MCF 10A (cell line): ENCODE measurements at regions not wholly inside any gene's neighbourhood (a gene's known extent, or its start where the extent isn't known, plus 50 kb on each side); places are given as distances from the start of the nearest gene placed in this dataset.

Experiments
- BruUV-seq: library from RNA; stranded (reverse); fragments of 400-500 nt; replicated peaks from 2 replicates; lab custom pipeline; 2021; lab: Mats Ljungman, UMichigan
- CTCF ChIA-PET: fragments of 300-600 bp; sonication (Branson Sonifier 250); formaldehyde crosslinking; extraction: SDS; loops from one replicate; lab custom pipeline; 2021; ENCODE audit warnings: antibody characterized with exemption, inconsistent platforms; lab: Yijun Ruan, JAX
- POLR2A ChIA-PET: fragments of 300-600, 350-650 bp; sonication (Branson Sonifier 250); formaldehyde crosslinking; extraction: SDS; loops from one replicate; lab custom pipeline; 2020; ENCODE audit warnings: antibody characterized with exemption, inconsistent platforms; lab: Yijun Ruan, JAX
- DNase-seq: peaks from one replicate; pipeline ENCODE4 v3.0.0-alpha.2; 2018; ENCODE audit not compliant: unreplicated experiment
- H3K27ac Mint-ChIP-seq: one replicate; pipeline ENCODE4 v1.8.0; 2022; ENCODE audit warnings: mild to moderate bottlenecking, low read depth, mixed read lengths; ENCODE audit not compliant: unreplicated experiment
- H3K27me3 Mint-ChIP-seq: one replicate; pipeline ENCODE4 v1.8.0; 2022; ENCODE audit warnings: mixed read lengths; ENCODE audit not compliant: insufficient read depth, unreplicated experiment
- H3K36me3 Mint-ChIP-seq: one replicate; pipeline ENCODE4 v1.8.0; 2022; ENCODE audit warnings: mild to moderate bottlenecking, moderate library complexity, mixed read lengths; ENCODE audit not compliant: insufficient read depth, unreplicated experiment
- H3K4me1 Mint-ChIP-seq: one replicate; pipeline ENCODE4 v1.8.0; 2022; ENCODE audit warnings: mixed read lengths; ENCODE audit not compliant: insufficient read depth, unreplicated experiment
- H3K4me3 Mint-ChIP-seq: one replicate; pipeline ENCODE4 v1.8.0; 2022; ENCODE audit warnings: mild to moderate bottlenecking, moderate library complexity, mixed read lengths; ENCODE audit not compliant: unreplicated experiment
- H3K9me3 Mint-ChIP-seq: one replicate; pipeline ENCODE4 v1.8.0; 2022; ENCODE audit warnings: mixed read lengths; ENCODE audit not compliant: unreplicated experiment
- intact Hi-C: fragments of 100-400 bp; cut with micrococcal nuclease; formaldehyde crosslinking; loops from 2 replicates; pipeline ENCODE4 v1.14.1; 2022
- TF ChIP-seq, protein P1 (sequence below): fragments of 200-600 bp; IDR thresholded peaks from one replicate; pipeline ENCODE4 v1.8.0; 2022; ENCODE audit warnings: antibody characterized with exemption, mild to moderate bottlenecking; ENCODE audit not compliant: unreplicated experiment

DNA sequence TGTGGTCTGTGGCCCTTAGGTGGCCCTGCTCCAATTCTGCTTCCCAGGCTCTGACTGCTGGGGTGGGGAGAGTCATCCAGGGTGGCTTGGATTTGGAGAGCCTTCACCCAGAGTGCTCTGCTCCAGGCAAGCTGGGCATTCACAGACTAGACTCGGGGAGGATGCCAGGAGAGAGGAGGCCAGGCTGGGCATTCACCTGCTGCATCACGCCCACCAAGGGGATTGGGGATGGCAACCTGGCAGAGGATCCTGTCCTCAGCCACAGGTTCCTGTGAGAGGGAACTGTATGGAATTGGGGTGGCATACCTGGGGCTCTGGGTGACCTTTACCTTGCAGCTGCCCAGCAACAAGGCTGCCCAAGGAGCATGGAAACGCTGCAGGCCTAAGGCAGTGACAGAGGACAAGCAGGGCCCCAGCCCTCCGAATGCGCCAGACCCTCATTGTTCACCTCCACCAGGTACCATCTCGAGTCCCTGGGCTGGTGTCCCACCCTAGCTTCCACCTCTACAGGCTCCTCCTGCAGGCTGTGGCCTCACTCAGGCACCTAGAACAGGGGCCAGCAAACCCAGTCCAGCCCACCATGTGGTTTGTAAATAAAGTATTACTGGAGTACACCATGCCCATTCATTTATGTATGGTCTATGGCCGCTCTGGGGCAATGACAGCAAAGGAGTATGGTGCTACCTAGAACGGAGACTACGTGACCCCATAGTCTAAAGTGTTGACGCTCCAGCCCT lies 255.3 kb upstream of the RAB6C start:
- DNase-seq = no peak
- H3K36me3 Mint-ChIP-seq = no peaks in the 10 kb centered on the region
- no peak overlapping the region for H3K27ac Mint-ChIP-seq
- BruUV-seq = no TSS peak
- H3K4me3 Mint-ChIP-seq = no peak overlapping the region
- CTCF ChIA-PET = no interaction called here
- POLR2A ChIA-PET = no interaction called here
- TF ChIP-seq, protein P1, sequence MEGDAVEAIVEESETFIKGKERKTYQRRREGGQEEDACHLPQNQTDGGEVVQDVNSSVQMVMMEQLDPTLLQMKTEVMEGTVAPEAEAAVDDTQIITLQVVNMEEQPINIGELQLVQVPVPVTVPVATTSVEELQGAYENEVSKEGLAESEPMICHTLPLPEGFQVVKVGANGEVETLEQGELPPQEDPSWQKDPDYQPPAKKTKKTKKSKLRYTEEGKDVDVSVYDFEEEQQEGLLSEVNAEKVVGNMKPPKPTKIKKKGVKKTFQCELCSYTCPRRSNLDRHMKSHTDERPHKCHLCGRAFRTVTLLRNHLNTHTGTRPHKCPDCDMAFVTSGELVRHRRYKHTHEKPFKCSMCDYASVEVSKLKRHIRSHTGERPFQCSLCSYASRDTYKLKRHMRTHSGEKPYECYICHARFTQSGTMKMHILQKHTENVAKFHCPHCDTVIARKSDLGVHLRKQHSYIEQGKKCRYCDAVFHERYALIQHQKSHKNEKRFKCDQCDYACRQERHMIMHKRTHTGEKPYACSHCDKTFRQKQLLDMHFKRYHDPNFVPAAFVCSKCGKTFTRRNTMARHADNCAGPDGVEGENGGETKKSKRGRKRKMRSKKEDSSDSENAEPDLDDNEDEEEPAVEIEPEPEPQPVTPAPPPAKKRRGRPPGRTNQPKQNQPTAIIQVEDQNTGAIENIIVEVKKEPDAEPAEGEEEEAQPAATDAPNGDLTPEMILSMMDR = no peak
- H3K9me3 Mint-ChIP-seq = peaks cover 9% of the 10 kb centered on the region
- H3K4me1 Mint-ChIP-seq = no peaks in the 10 kb centered on the region
- no peaks in the 10 kb centered on the region for H3K27me3 Mint-ChIP-seq
- intact Hi-C loops = no loop called here

DNA sequence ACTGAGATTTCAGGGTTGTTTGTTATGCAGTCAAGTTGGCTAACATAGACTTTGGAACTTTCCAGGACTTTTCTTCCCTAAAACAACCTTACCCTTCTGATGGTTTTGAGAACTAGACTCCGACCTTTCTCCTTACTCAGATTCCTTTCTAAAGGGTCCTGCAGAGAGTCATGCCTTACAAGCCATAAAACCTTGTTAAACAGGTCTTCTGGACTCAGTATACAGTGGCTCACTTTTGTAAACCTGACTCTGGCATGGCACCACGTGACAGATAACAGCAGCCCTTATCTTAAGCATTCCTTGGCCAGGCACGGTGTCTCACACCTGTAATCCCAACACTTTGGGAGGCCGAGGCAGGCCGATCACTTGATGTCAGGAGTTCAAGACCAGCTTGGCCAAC lies 253.2 kb upstream of the RAB6C start:
- no peak for DNase-seq
- no TSS peak for BruUV-seq
- TF ChIP-seq, protein P1 = no peak
- Mint-ChIP-seq H3K36me3 (no peaks in the 10 kb centered on the region), H3K27me3 (no peaks in the 10 kb centered on the region), H3K27ac (no peak overlapping the region), H3K9me3 (peaks cover 17% of the 10 kb centered on the region), H3K4me3 (no peak overlapping the region), H3K4me1 (no peaks in the 10 kb centered on the region)
- POLR2A ChIA-PET = no interaction called here
- CTCF ChIA-PET = no interaction called here
- intact Hi-C loops = no loop called here

DNA sequence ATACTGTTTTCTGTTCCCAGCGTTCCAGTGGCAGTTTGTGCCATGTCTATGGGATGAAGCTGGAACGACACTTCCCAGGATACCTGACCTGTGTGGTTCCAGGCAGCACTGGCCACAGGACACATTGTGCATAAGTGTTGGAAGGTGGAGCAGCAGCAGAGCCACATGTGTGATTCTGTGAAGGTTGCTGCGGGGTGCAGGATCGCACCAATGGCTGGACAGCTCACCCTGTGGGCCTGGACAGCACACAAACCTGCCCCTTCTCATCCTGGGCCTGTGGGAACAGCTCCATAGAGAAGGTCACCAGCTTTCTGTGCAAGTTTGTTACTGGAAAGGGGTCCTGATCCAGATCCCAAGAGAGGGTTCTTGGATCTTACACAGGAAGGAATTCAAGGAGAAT lies 252.2 kb upstream of the RAB6C start:
- TF ChIP-seq, protein P1 = no peak
- H3K36me3 Mint-ChIP-seq = no peaks in the 10 kb centered on the region
- CTCF ChIA-PET = interaction anchor here (0.7 kb wide), 1 partner anchor 117 kb away, joined by 3 read pairs; no protein-coding TSS in a partner anchor

DNA sequence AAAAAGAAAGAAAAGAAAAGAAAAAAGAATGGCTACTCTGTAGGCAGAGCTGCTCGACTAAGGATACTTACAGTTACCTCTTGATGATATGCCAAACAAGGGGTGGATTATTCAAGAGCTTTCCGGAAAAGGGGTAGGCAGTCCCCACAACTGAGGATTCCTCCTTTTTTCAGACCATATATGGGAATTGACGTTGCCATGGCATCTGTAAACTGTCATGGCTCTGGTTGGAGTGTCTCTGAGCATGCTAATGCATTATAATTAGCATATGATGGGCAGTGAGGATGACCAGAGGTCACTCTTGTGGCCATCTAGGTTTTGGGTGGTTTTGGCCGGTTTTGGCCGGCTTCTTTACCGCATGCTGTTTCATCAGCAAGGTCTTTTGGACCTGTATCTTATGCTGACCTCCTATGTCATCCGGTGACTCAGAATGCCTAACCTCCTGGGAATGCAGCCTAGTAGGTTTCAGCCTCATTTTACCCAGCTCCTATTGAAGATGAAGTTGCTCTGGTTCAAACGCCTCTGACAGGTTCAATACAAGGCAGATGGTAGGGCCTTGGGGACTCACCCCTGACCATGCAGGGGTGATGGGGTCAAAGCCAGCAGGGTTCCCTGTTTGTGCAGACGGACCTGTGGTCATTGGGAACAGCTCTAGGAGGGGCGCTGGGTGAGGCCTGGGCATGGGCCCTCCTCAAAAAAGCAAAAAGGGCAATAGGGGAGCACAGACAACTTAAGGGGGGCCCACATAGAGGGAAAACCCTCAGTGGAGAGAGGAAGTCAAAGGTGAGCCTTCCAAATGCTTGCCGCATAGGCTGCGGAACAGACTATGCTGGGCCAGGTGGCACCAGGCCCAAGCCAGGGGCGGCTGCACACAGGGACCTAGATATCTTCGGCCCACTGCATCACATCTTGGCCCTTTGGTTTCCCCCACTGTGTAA lies 251.2 kb upstream of the RAB6C start:
- Mint-ChIP-seq H3K27ac (no peak overlapping the region), H3K9me3 (peaks cover 17% of the 10 kb centered on the region), H3K4me1 (no peaks in the 10 kb centered on the region), H3K27me3 (no peaks in the 10 kb centered on the region), H3K4me3 (no peak overlapping the region), H3K36me3 (no peaks in the 10 kb centered on the region)
- DNase-seq = no peak
- ChIA-PET POLR2A (no interaction called here), CTCF (interaction anchor here (0.7 kb wide), 1 partner anchor 116 kb away, joined by 3 read pairs; no protein-coding TSS in a partner anchor)
- intact Hi-C loops = no loop called here
- TF ChIP-seq, protein P1 = no peak
- no TSS peak for BruUV-seq

More for the DNA sequence above, 252.2 kb upstream of the RAB6C start:
- H3K4me1 Mint-ChIP-seq = no peaks in the 10 kb centered on the region
- intact Hi-C loops = no loop called here
- POLR2A ChIA-PET = no interaction called here
- H3K27ac Mint-ChIP-seq = no peak overlapping the region
- H3K27me3 Mint-ChIP-seq = no peaks in the 10 kb centered on the region
- peaks cover 17% of the 10 kb centered on the region for H3K9me3 Mint-ChIP-seq
- no TSS peak for BruUV-seq
- no peak for DNase-seq
- no peak overlapping the region for H3K4me3 Mint-ChIP-seq
